ENCODE measurements at regions not wholly inside any gene's neighbourhood (a gene's known extent, or its start where the extent isn't known, plus 50 kb on each side); places are given as distances from the start of the nearest gene placed in this dataset.

GRCh38 chr20:24773168-24773567, 175.9 kb upstream of the CST7 start:
- Histone ChIP-seq H3K4me3 (no peak overlapping the region), H3K4me1 (no peaks in the 10 kb centered on the region), H3K27ac (no peak overlapping the region), H3K36me3 (ENCODE audit: insufficient read depth in 1 of 2, low read depth in 1 of 2) (no peaks in the 10 kb centered on the region), H3K27me3 (ENCODE audit: insufficient read depth in 3 of 3, low read length in 2 of 3) (peaks cover 0 to 8% (median 1%) of the 10 kb centered on the region in 3 donors), H3K9me3 (no peaks in the 10 kb centered on the region)
- intact Hi-C loops (cut with DNase I), result no loop called here
- no peak for DNase-seq
- TF ChIP-seq, protein P1, sequence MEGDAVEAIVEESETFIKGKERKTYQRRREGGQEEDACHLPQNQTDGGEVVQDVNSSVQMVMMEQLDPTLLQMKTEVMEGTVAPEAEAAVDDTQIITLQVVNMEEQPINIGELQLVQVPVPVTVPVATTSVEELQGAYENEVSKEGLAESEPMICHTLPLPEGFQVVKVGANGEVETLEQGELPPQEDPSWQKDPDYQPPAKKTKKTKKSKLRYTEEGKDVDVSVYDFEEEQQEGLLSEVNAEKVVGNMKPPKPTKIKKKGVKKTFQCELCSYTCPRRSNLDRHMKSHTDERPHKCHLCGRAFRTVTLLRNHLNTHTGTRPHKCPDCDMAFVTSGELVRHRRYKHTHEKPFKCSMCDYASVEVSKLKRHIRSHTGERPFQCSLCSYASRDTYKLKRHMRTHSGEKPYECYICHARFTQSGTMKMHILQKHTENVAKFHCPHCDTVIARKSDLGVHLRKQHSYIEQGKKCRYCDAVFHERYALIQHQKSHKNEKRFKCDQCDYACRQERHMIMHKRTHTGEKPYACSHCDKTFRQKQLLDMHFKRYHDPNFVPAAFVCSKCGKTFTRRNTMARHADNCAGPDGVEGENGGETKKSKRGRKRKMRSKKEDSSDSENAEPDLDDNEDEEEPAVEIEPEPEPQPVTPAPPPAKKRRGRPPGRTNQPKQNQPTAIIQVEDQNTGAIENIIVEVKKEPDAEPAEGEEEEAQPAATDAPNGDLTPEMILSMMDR (IDR thresholded peaks at IDR 0.05), result no peak
- no peak for ATAC-seq
- 32 to 49% (median 34%) methylated on average over 5 of the region's 5 CpGs for WGBS, 3 donors

DNA sequence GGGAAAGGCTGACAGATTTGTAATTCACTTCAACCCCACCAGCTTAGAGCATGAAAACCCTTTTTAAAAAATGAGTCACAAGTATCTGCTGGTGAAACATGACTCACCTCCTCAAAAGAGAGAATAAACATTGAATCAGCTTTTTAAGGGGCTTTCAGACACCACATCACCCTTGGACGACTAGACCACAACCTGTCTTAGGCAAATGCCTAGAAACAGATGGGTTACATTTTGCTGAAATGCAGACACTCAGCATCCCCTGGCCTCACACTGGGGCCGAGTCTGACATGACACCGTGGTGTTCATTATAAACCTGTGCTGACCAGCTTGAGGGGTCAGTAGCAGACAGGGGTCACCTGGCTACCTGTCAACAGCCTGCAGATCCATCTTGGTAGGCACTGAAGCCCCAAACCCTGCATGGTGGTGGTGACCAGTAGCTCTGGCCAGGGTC, 175.3 kb upstream of the CST7 start:
- WGBS, 3 donors, result 39 to 61% (median 61%) methylated on average over 3 of the region's 3 CpGs
- Histone ChIP-seq H3K9me3 (no peaks in the 10 kb centered on the region), H3K27ac (no peak overlapping the region), H3K27me3 (ENCODE audit: insufficient read depth in 3 of 3, low read length in 2 of 3) (peaks cover 0 to 8% (median 3%) of the 10 kb centered on the region in 3 donors), H3K4me1 (no peaks in the 10 kb centered on the region), H3K36me3 (ENCODE audit: insufficient read depth in 1 of 2, low read depth in 1 of 2) (no peaks in the 10 kb centered on the region), H3K4me3 (no peak overlapping the region)
- TF ChIP-seq, protein P1 (IDR thresholded peaks at IDR 0.05), result no peak
- intact Hi-C loops (cut with DNase I), result no loop called here
- DNase-seq (no peak), ATAC-seq (no peak)

- no peak for ATAC-seq
Observed at GRCh38 chr20:24775966-24776365, 173.1 kb upstream of the CST7 start.

GRCh38 chr20:24776755-24777271, 172.3 kb upstream of the CST7 start:
- ATAC-seq (no peak), DNase-seq (peak in 1 of 2 donors; percentile 16)
- TF ChIP-seq, protein P1 (IDR thresholded peaks at IDR 0.05), result no peak
- intact Hi-C loops (cut with DNase I), result no loop called here
- no peaks in the 10 kb centered on the region for H3K4me1 ChIP-seq
- H3K36me3 ChIP-seq (ENCODE audit: insufficient read depth in 1 of 2, low read depth in 1 of 2), result no peaks in the 10 kb centered on the region
- H3K9me3 ChIP-seq, result no peaks in the 10 kb centered on the region
- WGBS, 3 donors, result 87 to 89% (median 89%) methylated on average over 6 of the region's 6 CpGs
- H3K4me3 ChIP-seq, result no peak overlapping the region
- H3K27me3 ChIP-seq (ENCODE audit: insufficient read depth in 3 of 3, low read length in 2 of 3), result peaks cover 0 to 27% (median 3%) of the 10 kb centered on the region in 3 donors
- no peak overlapping the region for H3K27ac ChIP-seq

More at GRCh38 chr20:24775966-24776365, 173.1 kb upstream of the CST7 start:
- intact Hi-C loops (cut with DNase I), result no loop called here
- H3K9me3 ChIP-seq, result no peaks in the 10 kb centered on the region
- H3K27ac ChIP-seq, result no peak overlapping the region
- no peak for DNase-seq
- H3K36me3 ChIP-seq (ENCODE audit: insufficient read depth in 1 of 2, low read depth in 1 of 2), result no peaks in the 10 kb centered on the region
- TF ChIP-seq, protein P1 (IDR thresholded peaks at IDR 0.05), result no peak
- peaks cover 0 to 19% (median 3%) of the 10 kb centered on the region in 3 donors for H3K27me3 ChIP-seq (ENCODE audit: insufficient read depth in 3 of 3, low read length in 2 of 3)
- H3K4me1 ChIP-seq, result no peaks in the 10 kb centered on the region
- no peak overlapping the region for H3K4me3 ChIP-seq

DNA sequence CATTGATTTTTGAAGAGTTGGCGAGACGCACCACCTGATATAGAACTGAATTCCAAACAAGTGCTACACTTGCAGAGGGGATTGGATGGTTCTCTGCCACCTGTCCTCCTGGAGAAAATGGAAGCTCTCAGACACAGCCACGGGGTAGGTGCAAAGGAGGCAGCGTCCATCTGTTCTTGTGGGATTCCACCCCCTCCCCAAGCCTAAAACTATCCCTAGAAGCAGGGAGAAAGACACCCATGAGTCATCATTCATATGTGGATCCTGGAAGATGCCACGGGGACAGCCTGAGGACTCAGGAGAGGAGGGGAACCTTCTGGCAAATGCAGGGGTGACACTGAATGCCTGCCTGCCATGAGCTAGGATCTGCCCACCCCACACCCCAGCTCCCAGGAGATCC, 171.3 kb upstream of the CST7 start:
- ATAC-seq, result no peak
- Histone ChIP-seq H3K4me1 (no peaks in the 10 kb centered on the region), H3K9me3 (no peaks in the 10 kb centered on the region), H3K4me3 (no peak overlapping the region), H3K27ac (no peak overlapping the region), H3K36me3 (ENCODE audit: insufficient read depth in 1 of 2, low read depth in 1 of 2) (no peaks in the 10 kb centered on the region), H3K27me3 (ENCODE audit: insufficient read depth in 3 of 3, low read length in 2 of 3) (peaks cover 0 to 36% (median 3%) of the 10 kb centered on the region in 3 donors)
- peak in 1 of 2 donors; percentile 9 for DNase-seq
- intact Hi-C loops (cut with DNase I), result no loop called here
- WGBS, 3 donors, result 33 to 48% (median 45%) methylated on average over 5 of the region's 5 CpGs
- TF ChIP-seq, protein P1 (IDR thresholded peaks at IDR 0.05), result no peak
